Peyer's patch (tissue), 4 donors: ENCODE measurements at regions not wholly inside any gene's neighbourhood (a gene's known extent, or its start where the extent isn't known, plus 50 kb on each side); places are given as distances from the start of the nearest gene placed in this dataset.

ENCODE experiments used
- DNase-seq, 3 donors: peaks; one replicate each; pipeline ENCODE4 v3.0.0-alpha.2; 2017 to 2019
- H3K27ac ChIP-seq, 4 donors: fragments of 200-600 bp; sonication (generic); one replicate each; pipeline ENCODE4 v1.5.1; 2016 to 2019
- H3K27me3 ChIP-seq, 2 donors: fragments of 200-600 bp; sonication (generic); one replicate each; pipeline ENCODE4 v1.5.1; 2019
- H3K36me3 ChIP-seq, 3 donors: fragments of 200-600 bp; sonication (generic); one replicate each; pipeline ENCODE4 v1.5.1; 2016 to 2019
- H3K4me1 ChIP-seq, 4 donors: fragments of 200-600 bp; sonication (generic); one replicate each; pipeline ENCODE4 v1.5.1; 2016 to 2019
- H3K4me3 ChIP-seq, 4 donors: fragments of 200-600 bp; sonication (generic); 1 replicate in 3 of 4; 2 replicates in 1 of 4; pipeline ENCODE4 v1.5.1; 2016 to 2019; ENCODE audit warnings: mild to moderate bottlenecking in 1 of 4
- H3K9me3 ChIP-seq, 4 donors: fragments of 200-600 bp; sonication (generic); one replicate each; pipeline ENCODE4 v1.5.1; 2016 to 2019; ENCODE audit warnings: mild to moderate bottlenecking in 1 of 4
- CTCF ChIP-seq, 6 experiments: fragments of 450-650 bp in 4 of 6; fragments of 200-600 bp in 2 of 6; sonication (generic) in 1 of 6; IDR thresholded peaks; one replicate each; pipeline ENCODE4 v1.5.1; 2017 to 2019; ENCODE audit warnings: antibody characterized with exemption in 6 of 6, mild to moderate bottlenecking in 3 of 6, moderate library complexity in 1 of 6
- POLR2A ChIP-seq, 2 donors: fragments of 450-650 bp; IDR thresholded peaks; one replicate each; pipeline ENCODE4 v1.5.1; 2017; ENCODE audit warnings: antibody characterized with exemption in 2 of 2, mild to moderate bottlenecking in 2 of 2, moderate library complexity in 2 of 2

- Histone ChIP-seq H3K9me3 (no peaks in the 10 kb centered on the region), H3K36me3 (peaks cover 0 to 16% (median 0%) of the 10 kb centered on the region in 3 donors), H3K4me1 (peaks cover 0 to 33% (median 3%) of the 10 kb centered on the region in 4 donors), H3K27ac (no peak overlapping the region), H3K27me3 (no peaks in the 10 kb centered on the region), H3K4me3 (no peak overlapping the region)
- TF ChIP-seq CTCF (IDR thresholded peaks at IDR 0.05) (no peak), POLR2A (IDR thresholded peaks at IDR 0.05) (no peak)
- DNase-seq = no peak
Measured at GRCh38 chr3:72380711-72381493, 467.3 kb downstream of the SHQ1 start.

GRCh38 chr3:72380193-72380592 is 468.1 kb downstream of the SHQ1 start:
- peaks cover 0 to 26% (median 3%) of the 10 kb centered on the region in 4 donors for H3K4me1 ChIP-seq
- TF ChIP-seq CTCF (IDR thresholded peaks at IDR 0.05) (no peak), POLR2A (IDR thresholded peaks at IDR 0.05) (no peak)
- no peaks in the 10 kb centered on the region for H3K27me3 ChIP-seq
- peaks cover 0 to 16% (median 0%) of the 10 kb centered on the region in 3 donors for H3K36me3 ChIP-seq
- no peak for DNase-seq
- no peak overlapping the region for H3K4me3 ChIP-seq
- H3K9me3 ChIP-seq = no peaks in the 10 kb centered on the region
- no peak overlapping the region for H3K27ac ChIP-seq

- Histone ChIP-seq H3K27ac (peak overlapping the region in 1 of 4 donors; percentile 21), H3K27me3 (no peaks in the 10 kb centered on the region), H3K4me1 (peaks cover 0 to 20% (median 2%) of the 10 kb centered on the region in 4 donors), H3K9me3 (no peaks in the 10 kb centered on the region), H3K36me3 (peaks cover 0 to 16% (median 0%) of the 10 kb centered on the region in 3 donors), H3K4me3 (no peak overlapping the region)
- no peak for DNase-seq
- TF ChIP-seq CTCF (IDR thresholded peaks at IDR 0.05) = no peak
- no peak for TF ChIP-seq POLR2A (IDR thresholded peaks at IDR 0.05)
Measured at GRCh38 chr3:72379500-72380187, 468.6 kb downstream of the SHQ1 start.

GRCh38 chr3:72378287-72378686 is 470.0 kb downstream of the SHQ1 start:
- Histone ChIP-seq H3K9me3 (no peaks in the 10 kb centered on the region), H3K27ac (no peak overlapping the region), H3K27me3 (no peaks in the 10 kb centered on the region), H3K4me1 (peaks cover 0 to 9% (median 0%) of the 10 kb centered on the region in 4 donors), H3K36me3 (peaks cover 0 to 16% (median 0%) of the 10 kb centered on the region in 3 donors), H3K4me3 (no peak overlapping the region)
- no peak for DNase-seq
- no peak for TF ChIP-seq CTCF (IDR thresholded peaks at IDR 0.05)
- TF ChIP-seq POLR2A (IDR thresholded peaks at IDR 0.05) = no peak

- Histone ChIP-seq H3K27me3 (no peaks in the 10 kb centered on the region), H3K36me3 (peaks cover 0 to 16% (median 0%) of the 10 kb centered on the region in 3 donors), H3K9me3 (no peaks in the 10 kb centered on the region), H3K4me1 (peaks cover 0 to 4% (median 0%) of the 10 kb centered on the region in 4 donors), H3K27ac (no peak overlapping the region), H3K4me3 (no peak overlapping the region)
- no peak for DNase-seq
- TF ChIP-seq CTCF (IDR thresholded peaks at IDR 0.05) (no peak), POLR2A (IDR thresholded peaks at IDR 0.05) (no peak)
Measured at GRCh38 chr3:72376956-72377710, 471.1 kb downstream of the SHQ1 start.
